Stomach (tissue), 4 donors: ENCODE measurements at regions not wholly inside any gene's neighbourhood (a gene's known extent, or its start where the extent isn't known, plus 50 kb on each side); places are given as distances from the start of the nearest gene placed in this dataset.

Experiments used
- CTCF ChIP-seq, 7 experiments: fragments of 450-650 bp in 4 of 7; fragments of 200-600 bp in 3 of 7; sonication (generic) in 3 of 7; IDR thresholded peaks; one replicate each; pipeline ENCODE4 v1.5.1; 2016 to 2019; ENCODE audit warnings: antibody characterized with exemption in 7 of 7, control low read depth in 2 of 7, mild to moderate bottlenecking in 1 of 7
- EP300 ChIP-seq: sonication (generic); formaldehyde crosslinking; IDR thresholded peaks from one replicate; pipeline ENCODE4 v1.6.1; 2017; ENCODE audit warnings: antibody characterized with exemption
- POLR2A ChIP-seq, 4 donors: fragments of 450-650 bp; IDR thresholded peaks; one replicate each; pipeline ENCODE4 v1.6.1; 2016; ENCODE audit warnings: antibody characterized with exemption in 4 of 4, control low read depth in 2 of 4, mild to moderate bottlenecking in 1 of 4, moderate library complexity in 1 of 4
- POLR2AphosphoS5 ChIP-seq, 3 donors: sonication (generic); formaldehyde crosslinking; IDR thresholded peaks; one replicate each; pipeline ENCODE4 v1.6.1; 2016; ENCODE audit warnings: antibody characterized with exemption in 3 of 3

DNA sequence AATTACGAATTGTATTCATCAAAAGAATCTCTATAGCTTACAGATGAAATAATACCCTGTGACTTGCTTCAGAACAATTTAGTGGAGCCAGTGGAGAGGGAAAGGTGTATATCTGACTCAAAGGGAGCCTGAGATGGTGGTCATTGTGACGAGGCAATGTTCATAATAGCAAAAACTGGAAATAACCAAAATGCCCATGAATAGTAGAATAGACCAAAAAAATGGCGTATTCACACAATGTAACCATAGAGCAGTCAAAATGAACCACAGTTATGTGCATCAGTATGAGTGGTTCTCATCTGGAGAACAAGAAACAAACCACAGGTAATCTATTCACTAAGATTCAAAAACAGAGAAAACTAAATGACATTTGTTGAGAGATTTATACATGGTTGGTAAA lies 125.3 kb upstream of the CLNK start:
- TF ChIP-seq CTCF (IDR thresholded peaks at IDR 0.05) (no peak), POLR2A (IDR thresholded peaks at IDR 0.05) (no peak), POLR2AphosphoS5 (IDR thresholded peaks at IDR 0.05) (no peak), EP300 (no peak)
